HCT116 (cell line): ENCODE measurements at regions not wholly inside any gene's neighbourhood (a gene's known extent, or its start where the extent isn't known, plus 50 kb on each side); places are given as distances from the start of the nearest gene placed in this dataset.

Source experiments
- ATAC-seq: fragments of 200-7000 bp; cut with Tn5 transposase; 2 replicates; pipeline ENCODE4 v1.9.1; 2020; ENCODE audit warnings: mild to moderate bottlenecking, moderate library complexity
- BruUV-seq: library from RNA; stranded (reverse); fragments of 400-500 nt; replicated peaks from 2 replicates; lab custom pipeline; 2021; lab: Mats Ljungman, UMichigan
- CTCF ChIA-PET: fragments of 300-600 bp; sonication (Branson Sonifier 250); formaldehyde crosslinking; loops from one replicate; lab custom pipeline; 2021; ENCODE audit warnings: antibody characterized with exemption; lab: Charles Lee
- POLR2A ChIA-PET: fragments of 300-600, 350-600 bp; sonication (Branson Sonifier 250); formaldehyde crosslinking; loops from one replicate; lab custom pipeline; 2021; ENCODE audit warnings: antibody characterized with exemption; lab: Charles Lee
- RAD21 ChIA-PET, 2 experiments: fragments of 300-600 bp; sonication (Branson Sonifier 250); formaldehyde crosslinking; loops; one replicate each; lab custom pipeline; 2023; ENCODE audit warnings: low total read pairs in 2 of 2; ENCODE audit not compliant: uncharacterized antibody in 2 of 2, unreplicated experiment in 2 of 2, low non-redundant PET in 1 of 2; lab: Charles Lee
- DNase-seq: peaks from one replicate; pipeline ENCODE4 v3.0.0-alpha.2; 2010; ENCODE audit warnings: low read depth, low spot score
- H2AFZ ChIP-seq: fragments of 200-600 bp; shearing (Covaris generic), sonication (generic); 2 replicates; pipeline ENCODE4 v1.6.1; 2017; ENCODE audit warnings: low read depth, mixed run types, mixed read lengths, antibody characterized with exemption, low read length; ENCODE audit not compliant: poor library complexity, severe bottlenecking
- H3K27ac ChIP-seq: 2 replicates; pipeline ENCODE4 v1.5.1; 2012; ENCODE audit warnings: low read depth, low read length
- H3K27me3 ChIP-seq: fragments of 200-600 bp; sonication (generic); 2 replicates; pipeline ENCODE4 v1.6.1; 2016; ENCODE audit warnings: mixed run types, low read length, mixed read lengths; ENCODE audit not compliant: insufficient read depth
- H3K36me3 ChIP-seq, 2 experiments: fragments of 200-500 bp in 1 of 2; fragments of 200-600 bp in 1 of 2; sonication (Bioruptor generic) in 1 of 2; sonication (generic) in 1 of 2; 2 replicates each; pipeline versions ENCODE4 v1.5.1 to v1.6.1; 2014 to 2016; ENCODE audit warnings: low read length in 2 of 2, inconsistent platforms in 1 of 2, mixed read lengths in 1 of 2, mixed run types in 1 of 2; ENCODE audit not compliant: insufficient read depth in 2 of 2, control insufficient read depth in 1 of 2
- H3K4me1 ChIP-seq, 2 experiments: fragments of 200-600 bp in 1 of 2; sonication (generic) in 1 of 2; 2 replicates each; pipeline versions ENCODE4 v1.5.1 to v1.6.1; 2012 to 2017; ENCODE audit warnings: low read length in 2 of 2, inconsistent platforms in 1 of 2, mild to moderate bottlenecking in 1 of 2, mixed read lengths in 1 of 2, mixed run types in 1 of 2, moderate library complexity in 1 of 2; ENCODE audit not compliant: insufficient read depth in 2 of 2, control insufficient read depth in 1 of 2
- H3K4me2 ChIP-seq: fragments of 200-600 bp; sonication (generic); 2 replicates; pipeline ENCODE4 v1.6.1; 2017; ENCODE audit warnings: mixed run types, low read length, mixed read lengths
- H3K4me3 ChIP-seq, 2 experiments: fragments of 200-600 bp in 1 of 2; sonication (generic) in 1 of 2; replicated peaks in 1 of 2; 2 replicates each; pipeline ENCODE4 v1.5.1; 2011 to 2016; ENCODE audit warnings: low read length in 2 of 2, control low read depth in 1 of 2, low read depth in 1 of 2, mild to moderate bottlenecking in 1 of 2, mixed read lengths in 1 of 2, mixed run types in 1 of 2
- H3K79me2 ChIP-seq: fragments of 200-600 bp; sonication (generic); 2 replicates; pipeline ENCODE4 v1.6.1; 2017; ENCODE audit warnings: mild to moderate bottlenecking, mixed run types, low read length, moderate library complexity, mixed read lengths; ENCODE audit not compliant: insufficient read depth
- H3K9ac ChIP-seq: fragments of 200-600 bp; sonication (generic); 2 replicates; pipeline ENCODE4 v1.6.1; 2016; ENCODE audit warnings: low read length, mixed read lengths
- H3K9me2 ChIP-seq: fragments of 200-600 bp; sonication (generic), shearing (Covaris generic); 2 replicates; pipeline ENCODE4 v1.6.1; 2017; ENCODE audit warnings: mixed run types, mild to moderate bottlenecking, moderate library complexity; ENCODE audit not compliant: insufficient read depth
- H3K9me3 ChIP-seq, 2 experiments: fragments of 200-500 bp in 1 of 2; fragments of 200-600 bp in 1 of 2; sonication (Bioruptor generic) in 1 of 2; sonication (generic) in 1 of 2; 2 replicates each; pipeline ENCODE4 v1.6.1; 2014 to 2017; ENCODE audit warnings: low read length in 2 of 2, mixed read lengths in 2 of 2, inconsistent platforms in 1 of 2, low read depth in 1 of 2, mild to moderate bottlenecking in 1 of 2, mixed run types in 1 of 2, moderate library complexity in 1 of 2; ENCODE audit not compliant: control insufficient read depth in 1 of 2, insufficient read depth in 1 of 2
- H4K20me1 ChIP-seq: fragments of 200-600 bp; sonication (generic), shearing (Covaris generic); 2 replicates; pipeline ENCODE4 v1.6.1; 2017; ENCODE audit warnings: mixed run types, mild to moderate bottlenecking, moderate library complexity; ENCODE audit not compliant: insufficient read depth
- ATF3 ChIP-seq: IDR thresholded peaks from 2 replicates; pipeline ENCODE4 v1.6.1; 2012
- TCF7L2 ChIP-seq: IDR thresholded peaks from 2 replicates; pipeline ENCODE4 v1.7.0; 2011; ENCODE audit warnings: borderline replicate concordance, inconsistent platforms; ENCODE audit not compliant: insufficient read depth, insufficient read length; ENCODE audit errors: extremely low read depth
- ZFX ChIP-seq: fragments of 450-650 bp; IDR thresholded peaks from 2 replicates; pipeline ENCODE4 v1.6.1; 2017
- ZNF274 ChIP-seq: fragments of 200-500 bp; sonication (Bioruptor generic); IDR thresholded peaks from 2 replicates; pipeline ENCODE4 v1.6.1; 2014; ENCODE audit warnings: mild to moderate bottlenecking, low read depth, low read length, inconsistent platforms
- intact Hi-C: fragments of 100-400 bp; cut with micrococcal nuclease; formaldehyde crosslinking; loops from 2 replicates; pipeline ENCODE4 v1.10.0; 2022
- TF ChIP-seq, protein P1 (sequence below): IDR thresholded peaks from 2 replicates; pipeline ENCODE4 v1.6.1; 2012; ENCODE audit warnings: low read depth

- intact Hi-C loops, result no loop called here
- CTCF ChIA-PET, result no interaction called here
These were observed 295.6 kb downstream of the CASP12 start for GRCh38 chr11:104602643-104603042.

More at GRCh38 chr11:104602643-104603042, 295.6 kb downstream of the CASP12 start:
- ATAC-seq (no peak), DNase-seq (no peak)
- no peaks in the 10 kb centered on the region for H3K79me2 ChIP-seq
- RAD21 ChIA-PET, result no interaction called here
- POLR2A ChIA-PET, result no interaction called here
- no peaks in the 10 kb centered on the region for H3K9me2 ChIP-seq
- no peaks in the 10 kb centered on the region for H4K20me1 ChIP-seq
- no peak overlapping the region for H3K27ac ChIP-seq
- TF ChIP-seq ZFX (no peak), ZNF274 (no peak), TCF7L2 (no peak), ATF3 (no peak)
- TF ChIP-seq, protein P1, sequence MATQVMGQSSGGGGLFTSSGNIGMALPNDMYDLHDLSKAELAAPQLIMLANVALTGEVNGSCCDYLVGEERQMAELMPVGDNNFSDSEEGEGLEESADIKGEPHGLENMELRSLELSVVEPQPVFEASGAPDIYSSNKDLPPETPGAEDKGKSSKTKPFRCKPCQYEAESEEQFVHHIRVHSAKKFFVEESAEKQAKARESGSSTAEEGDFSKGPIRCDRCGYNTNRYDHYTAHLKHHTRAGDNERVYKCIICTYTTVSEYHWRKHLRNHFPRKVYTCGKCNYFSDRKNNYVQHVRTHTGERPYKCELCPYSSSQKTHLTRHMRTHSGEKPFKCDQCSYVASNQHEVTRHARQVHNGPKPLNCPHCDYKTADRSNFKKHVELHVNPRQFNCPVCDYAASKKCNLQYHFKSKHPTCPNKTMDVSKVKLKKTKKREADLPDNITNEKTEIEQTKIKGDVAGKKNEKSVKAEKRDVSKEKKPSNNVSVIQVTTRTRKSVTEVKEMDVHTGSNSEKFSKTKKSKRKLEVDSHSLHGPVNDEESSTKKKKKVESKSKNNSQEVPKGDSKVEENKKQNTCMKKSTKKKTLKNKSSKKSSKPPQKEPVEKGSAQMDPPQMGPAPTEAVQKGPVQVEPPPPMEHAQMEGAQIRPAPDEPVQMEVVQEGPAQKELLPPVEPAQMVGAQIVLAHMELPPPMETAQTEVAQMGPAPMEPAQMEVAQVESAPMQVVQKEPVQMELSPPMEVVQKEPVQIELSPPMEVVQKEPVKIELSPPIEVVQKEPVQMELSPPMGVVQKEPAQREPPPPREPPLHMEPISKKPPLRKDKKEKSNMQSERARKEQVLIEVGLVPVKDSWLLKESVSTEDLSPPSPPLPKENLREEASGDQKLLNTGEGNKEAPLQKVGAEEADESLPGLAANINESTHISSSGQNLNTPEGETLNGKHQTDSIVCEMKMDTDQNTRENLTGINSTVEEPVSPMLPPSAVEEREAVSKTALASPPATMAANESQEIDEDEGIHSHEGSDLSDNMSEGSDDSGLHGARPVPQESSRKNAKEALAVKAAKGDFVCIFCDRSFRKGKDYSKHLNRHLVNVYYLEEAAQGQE, result no peak
- no peak overlapping the region for H2AFZ ChIP-seq
- H3K4me1 ChIP-seq, result no peaks in the 10 kb centered on the region
- BruUV-seq, result no TSS peak
- H3K9ac ChIP-seq, result no peak overlapping the region
- H3K4me2 ChIP-seq, result no peak overlapping the region
- H3K36me3 ChIP-seq, result no peaks in the 10 kb centered on the region
- H3K4me3 ChIP-seq, result no peak overlapping the region
- H3K9me3 ChIP-seq, result no peaks in the 10 kb centered on the region
- no peaks in the 10 kb centered on the region for H3K27me3 ChIP-seq
